Transverse colon (tissue), 4 donors: ENCODE measurements at regions not wholly inside any gene's neighbourhood (a gene's known extent, or its start where the extent isn't known, plus 50 kb on each side); places are given as distances from the start of the nearest gene placed in this dataset.

ENCODE experiments used
- DNase-seq: peaks from one replicate; pipeline ENCODE4 v3.0.0-alpha.2; 2019
- H3K27ac ChIP-seq, 4 donors: fragments of 200-600 bp; sonication (generic); 2 replicates each; pipeline ENCODE4 v1.5.1; 2016 to 2018; ENCODE audit warnings: inconsistent platforms in 4 of 4
- H3K27me3 ChIP-seq: fragments of 200-600 bp; sonication (generic); 2 replicates; pipeline ENCODE4 v1.5.1; 2017; ENCODE audit warnings: inconsistent platforms
- H3K36me3 ChIP-seq, 4 donors: fragments of 200-600 bp; sonication (generic); 2 replicates each; pipeline ENCODE4 v1.5.1; 2017 to 2019; ENCODE audit warnings: inconsistent platforms in 4 of 4
- H3K4me1 ChIP-seq, 4 donors: fragments of 200-600 bp; sonication (generic); 2 replicates each; pipeline ENCODE4 v1.5.1; 2017 to 2020; ENCODE audit warnings: inconsistent platforms in 4 of 4
- H3K4me3 ChIP-seq, 4 donors: fragments of 200-600 bp; sonication (generic); 1 replicate in 1 of 4; 2 replicates in 3 of 4; pipeline versions ENCODE4 v1.5.1 to v1.6.1; 2017 to 2019; ENCODE audit warnings: inconsistent platforms in 4 of 4
- H3K9me3 ChIP-seq, 2 donors: fragments of 200-600 bp; sonication (generic); 2 replicates each; pipeline ENCODE4 v1.5.1; 2017 to 2019; ENCODE audit warnings: inconsistent platforms in 2 of 2
- EP300 ChIP-seq: sonication (generic); formaldehyde crosslinking; IDR thresholded peaks from one replicate; pipeline ENCODE4 v1.6.1; 2017; ENCODE audit warnings: antibody characterized with exemption, low read depth
- POLR2A ChIP-seq: fragments of 450-650 bp; IDR thresholded peaks from one replicate; pipeline ENCODE4 v1.6.1; 2016; ENCODE audit warnings: antibody characterized with exemption, mild to moderate bottlenecking, moderate library complexity
- POLR2AphosphoS5 ChIP-seq, 3 donors: sonication (generic); formaldehyde crosslinking; IDR thresholded peaks; one replicate each; pipeline ENCODE4 v1.6.1; 2016; ENCODE audit warnings: antibody characterized with exemption in 3 of 3
- WGBS, 2 donors: methylation state at CpG; one replicate each; pipeline ENCODE4 v1.1.5; 2018; ENCODE audit warnings: low coverage in 1 of 2; 5-methylcytosine and 5-hydroxymethylcytosine counted together
- in situ Hi-C, 4 donors: fragments of 200-750 bp; cut with MboI; loops; one replicate each; pipeline versions ENCODE4 v1.15.0 to v1.15.1; 2017; ENCODE audit warnings: low sequenced_read_pairs in 3 of 4, low pct_ligation_motif_present in 1 of 4, low pct_unique_long_range_greater_than_20kb in 1 of 4
- intact Hi-C: fragments of 100-400 bp; cut with DNase I; formaldehyde crosslinking; loops from one replicate; pipeline ENCODE4 v1.15.1; 2023; ENCODE audit warnings: low total_unique reads
- TF ChIP-seq, protein P1 (sequence below), 5 experiments: fragments of 200-600 bp in 3 of 5; fragments of 450-650 bp in 2 of 5; sonication (generic) in 3 of 5; IDR thresholded peaks; 1 replicate in 2 of 5; 2 replicates in 3 of 5; pipeline ENCODE4 v1.5.1; 2016 to 2017; ENCODE audit warnings: antibody characterized with exemption in 5 of 5, inconsistent platforms in 3 of 5, mild to moderate bottlenecking in 2 of 5, moderate library complexity in 1 of 5

DNA sequence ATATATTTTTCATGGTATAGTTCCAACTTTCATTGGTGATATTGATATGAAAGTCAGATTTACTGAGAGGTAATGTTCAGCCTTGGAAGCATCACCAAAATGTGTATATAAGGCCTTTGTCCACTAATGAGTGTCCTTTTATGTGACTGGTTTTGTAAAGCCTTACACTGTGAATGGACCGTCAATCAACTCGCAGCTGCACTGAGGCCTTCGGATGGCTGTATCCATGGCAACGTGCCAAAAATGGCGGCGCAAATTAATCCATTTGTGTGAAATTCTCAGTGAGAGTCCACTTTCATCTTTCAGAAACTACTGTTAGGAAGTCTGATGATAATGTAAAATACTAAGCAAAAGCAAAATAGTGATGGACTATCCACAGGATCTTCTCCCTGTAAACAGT, 131.7 kb downstream of the SPCS3 start:
- no peak for DNase-seq
- H3K36me3 ChIP-seq = no peaks in the 10 kb centered on the region
- H3K27ac ChIP-seq = no peak overlapping the region
- no peaks in the 10 kb centered on the region for H3K27me3 ChIP-seq
- WGBS, 2 donors = 82 to 87% methylated on average over 6 of the region's 6 CpGs
- no peaks in the 10 kb centered on the region for H3K9me3 ChIP-seq
- in situ Hi-C loops (no loop called here), intact Hi-C loops (no loop called here)
- TF ChIP-seq, protein P1, sequence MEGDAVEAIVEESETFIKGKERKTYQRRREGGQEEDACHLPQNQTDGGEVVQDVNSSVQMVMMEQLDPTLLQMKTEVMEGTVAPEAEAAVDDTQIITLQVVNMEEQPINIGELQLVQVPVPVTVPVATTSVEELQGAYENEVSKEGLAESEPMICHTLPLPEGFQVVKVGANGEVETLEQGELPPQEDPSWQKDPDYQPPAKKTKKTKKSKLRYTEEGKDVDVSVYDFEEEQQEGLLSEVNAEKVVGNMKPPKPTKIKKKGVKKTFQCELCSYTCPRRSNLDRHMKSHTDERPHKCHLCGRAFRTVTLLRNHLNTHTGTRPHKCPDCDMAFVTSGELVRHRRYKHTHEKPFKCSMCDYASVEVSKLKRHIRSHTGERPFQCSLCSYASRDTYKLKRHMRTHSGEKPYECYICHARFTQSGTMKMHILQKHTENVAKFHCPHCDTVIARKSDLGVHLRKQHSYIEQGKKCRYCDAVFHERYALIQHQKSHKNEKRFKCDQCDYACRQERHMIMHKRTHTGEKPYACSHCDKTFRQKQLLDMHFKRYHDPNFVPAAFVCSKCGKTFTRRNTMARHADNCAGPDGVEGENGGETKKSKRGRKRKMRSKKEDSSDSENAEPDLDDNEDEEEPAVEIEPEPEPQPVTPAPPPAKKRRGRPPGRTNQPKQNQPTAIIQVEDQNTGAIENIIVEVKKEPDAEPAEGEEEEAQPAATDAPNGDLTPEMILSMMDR (IDR thresholded peaks at IDR 0.05) = no peak
- TF ChIP-seq POLR2AphosphoS5 (IDR thresholded peaks at IDR 0.05) (no peak), POLR2A (no peak), EP300 (no peak)
- H3K4me3 ChIP-seq = no peak overlapping the region
- H3K4me1 ChIP-seq = no peaks in the 10 kb centered on the region

DNA sequence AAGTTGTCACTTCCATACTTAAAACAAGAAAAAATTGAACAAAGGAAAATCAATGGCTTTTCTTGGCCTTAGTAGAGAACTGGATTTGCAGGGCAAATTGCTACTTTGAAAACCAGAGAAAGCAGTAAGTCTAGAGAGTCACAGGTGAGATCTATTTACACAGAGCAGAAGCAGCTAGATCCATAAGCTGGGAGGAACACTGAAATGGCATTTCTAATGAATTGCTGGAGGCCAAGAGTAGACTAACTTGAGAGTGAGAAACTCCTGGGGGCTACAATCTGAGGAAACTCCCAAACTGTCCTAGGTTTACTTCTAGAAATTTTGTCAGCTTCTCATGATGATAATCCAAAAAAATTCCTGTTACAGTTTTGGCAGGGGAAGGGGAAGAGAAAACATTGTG, 133.3 kb downstream of the SPCS3 start:
- no peak overlapping the region for H3K27ac ChIP-seq
- intact Hi-C loops = no loop called here
- no peaks in the 10 kb centered on the region for H3K36me3 ChIP-seq
- TF ChIP-seq POLR2A (no peak), EP300 (no peak), POLR2AphosphoS5 (IDR thresholded peaks at IDR 0.05) (no peak)
- TF ChIP-seq, protein P1 (IDR thresholded peaks at IDR 0.05) = no peak
- no peaks in the 10 kb centered on the region for H3K4me1 ChIP-seq
- H3K4me3 ChIP-seq = no peak overlapping the region
- in situ Hi-C loops = no loop called here
- H3K9me3 ChIP-seq = no peaks in the 10 kb centered on the region
- DNase-seq = no peak
- no peaks in the 10 kb centered on the region for H3K27me3 ChIP-seq

DNA sequence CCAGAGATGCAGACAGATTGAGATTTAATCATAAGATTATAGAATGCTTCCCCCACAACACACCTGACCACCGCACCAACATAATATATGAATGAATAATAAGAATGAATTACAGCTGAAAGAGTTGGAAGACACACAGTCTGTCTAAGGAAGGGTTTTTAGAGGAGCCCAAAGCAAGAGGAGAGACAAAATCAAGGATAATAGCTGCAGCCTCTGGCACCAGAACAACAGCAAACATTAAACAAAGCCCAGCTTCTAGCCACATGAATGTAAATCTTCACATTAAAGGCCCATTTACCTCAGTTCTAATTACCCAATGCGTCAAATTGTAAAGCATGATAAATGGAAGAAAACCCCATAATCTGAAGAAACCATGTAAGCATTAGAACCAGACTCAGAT, 133.9 kb downstream of the SPCS3 start:
- intact Hi-C loops = no loop called here
- H3K4me3 ChIP-seq = no peak overlapping the region
- H3K36me3 ChIP-seq = no peaks in the 10 kb centered on the region
- DNase-seq = no peak
- no peaks in the 10 kb centered on the region for H3K27me3 ChIP-seq
- TF ChIP-seq POLR2A (no peak), EP300 (no peak), POLR2AphosphoS5 (IDR thresholded peaks at IDR 0.05) (no peak)
- TF ChIP-seq, protein P1 (IDR thresholded peaks at IDR 0.05) = no peak
- 58 to 76% methylated on average over 2 of the region's 2 CpGs for WGBS, 2 donors
- H3K9me3 ChIP-seq = no peaks in the 10 kb centered on the region
- in situ Hi-C loops = no loop called here
- no peak overlapping the region for H3K27ac ChIP-seq
- no peaks in the 10 kb centered on the region for H3K4me1 ChIP-seq

DNA sequence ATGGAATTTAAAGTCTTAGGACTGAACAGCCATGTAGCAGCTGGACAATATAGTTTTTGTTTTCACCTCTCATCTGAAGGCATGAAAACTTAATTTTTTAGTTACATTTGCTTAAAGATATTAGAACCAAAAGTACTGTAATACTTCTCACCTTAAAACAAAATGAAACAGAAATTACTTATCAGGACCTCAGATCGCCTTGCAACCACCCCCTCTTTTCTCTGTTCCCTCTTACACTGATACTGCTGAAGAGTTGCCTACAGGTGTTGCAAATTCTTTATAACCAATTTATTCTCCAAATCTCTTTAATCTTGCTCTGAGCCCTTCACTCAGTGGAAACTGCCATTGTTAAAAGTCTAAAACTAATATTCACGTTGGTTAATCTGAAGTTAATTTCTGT, 145.0 kb downstream of the SPCS3 start:
- TF ChIP-seq POLR2A (no peak), EP300 (no peak), POLR2AphosphoS5 (IDR thresholded peaks at IDR 0.05) (no peak)
- TF ChIP-seq, protein P1 (IDR thresholded peaks at IDR 0.05) = no peak
- in situ Hi-C loops (no loop called here), intact Hi-C loops (no loop called here)
- WGBS, 2 donors = 70 to 80% methylated on average over 2 of the region's 2 CpGs
- DNase-seq = no peak
- Histone ChIP-seq H3K36me3 (no peaks in the 10 kb centered on the region), H3K27ac (no peak overlapping the region), H3K4me3 (no peak overlapping the region), H3K27me3 (no peaks in the 10 kb centered on the region), H3K4me1 (no peaks in the 10 kb centered on the region), H3K9me3 (no peaks in the 10 kb centered on the region)
